Keratinocyte (primary cell): ENCODE measurements at regions not wholly inside any gene's neighbourhood (a gene's known extent, or its start where the extent isn't known, plus 50 kb on each side); places are given as distances from the start of the nearest gene placed in this dataset.

ENCODE experiments used
- DNase-seq: peaks from one replicate; pipeline ENCODE4 v3.0.0-alpha.2; 2011; ENCODE audit warnings: low read depth, missing footprints, low spot score
- FAIRE-seq: peaks from 2 replicates; lab custom pipeline; 2011; peaks lifted over from hg19 to GRCh38; lab: Jason Lieb, UNC
- H2AFZ ChIP-seq: 2 replicates; pipeline ENCODE4 v1.6.0; 2012; ENCODE audit warnings: low read length, control low read depth, inconsistent platforms; ENCODE audit not compliant: control insufficient read depth
- H3K27ac ChIP-seq: 2 replicates; pipeline ENCODE4 v1.5.1; 2011; ENCODE audit warnings: low read length; ENCODE audit not compliant: control insufficient read depth, insufficient read depth
- H3K27me3 ChIP-seq: 3 replicates; pipeline ENCODE4 v1.6.0; 2011; ENCODE audit warnings: low read length; ENCODE audit not compliant: control insufficient read depth, insufficient read depth; ENCODE audit errors: extremely low read depth
- H3K36me3 ChIP-seq, 2 experiments: 2 replicates in 1 of 2; 3 replicates in 1 of 2; pipeline ENCODE4 v1.5.1; 2011; ENCODE audit warnings: low read length in 2 of 2, mild to moderate bottlenecking in 1 of 2; ENCODE audit not compliant: control insufficient read depth in 2 of 2, insufficient read depth in 2 of 2; ENCODE audit errors: extremely low read depth in 1 of 2
- H3K4me1 ChIP-seq: 3 replicates; pipeline ENCODE4 v1.5.1; 2011; ENCODE audit warnings: low read length; ENCODE audit not compliant: control insufficient read depth, insufficient read depth; ENCODE audit errors: extremely low read depth
- H3K4me2 ChIP-seq: 3 replicates; pipeline ENCODE4 v1.6.0; 2011; ENCODE audit warnings: low read depth, low read length; ENCODE audit not compliant: control insufficient read depth, insufficient read depth; ENCODE audit errors: extremely low read depth
- H3K4me3 ChIP-seq, 3 experiments: fragments of 200-600 bp in 1 of 3; sonication (generic) in 1 of 3; 2 replicates in 2 of 3; 3 replicates in 1 of 3; pipeline ENCODE4 v1.5.1; 2011 to 2016; ENCODE audit warnings: low read length in 3 of 3, mild to moderate bottlenecking in 3 of 3, control low read depth in 2 of 3, inconsistent platforms in 1 of 3, low read depth in 1 of 3, mixed read lengths in 1 of 3, mixed run types in 1 of 3, moderate library complexity in 1 of 3; ENCODE audit not compliant: control insufficient read depth in 2 of 3, insufficient read depth in 2 of 3; ENCODE audit errors: extremely low read depth in 1 of 3
- H3K79me2 ChIP-seq: 2 replicates; pipeline ENCODE4 v1.6.0; 2012; ENCODE audit warnings: low read length; ENCODE audit not compliant: control insufficient read depth, insufficient read depth
- H3K9ac ChIP-seq: 3 replicates; pipeline ENCODE4 v1.6.0; 2011; ENCODE audit warnings: low read length; ENCODE audit not compliant: control insufficient read depth, insufficient read depth; ENCODE audit errors: extremely low read depth
- H3K9me1 ChIP-seq: 3 replicates; pipeline ENCODE4 v1.6.0; 2011; ENCODE audit warnings: low read length; ENCODE audit not compliant: control insufficient read depth, insufficient read depth; ENCODE audit errors: extremely low read depth
- H3K9me3 ChIP-seq: 2 replicates; pipeline ENCODE4 v1.5.1; 2012; ENCODE audit warnings: low read depth, low read length; ENCODE audit not compliant: control insufficient read depth
- H4K20me1 ChIP-seq: 3 replicates; pipeline ENCODE4 v1.6.0; 2011; ENCODE audit warnings: low read length; ENCODE audit not compliant: control insufficient read depth, insufficient read depth; ENCODE audit errors: extremely low read depth
- CTCF ChIP-seq, 3 experiments: IDR thresholded peaks in 1 of 3; conservative IDR thresholded peaks in 1 of 3; optimal IDR thresholded peaks in 1 of 3; 2 replicates in 2 of 3; 3 replicates in 1 of 3; pipeline versions ENCODE3 to v1.5.1; 2011; ENCODE audit warnings: low read length in 3 of 3, mild to moderate bottlenecking in 3 of 3, moderate library complexity in 2 of 3, control low read depth in 1 of 3, inconsistent platforms in 1 of 3; ENCODE audit not compliant: insufficient read depth in 2 of 3; ENCODE audit errors: extremely low read depth in 1 of 3
- EZH2 ChIP-seq: IDR thresholded peaks from one replicate; pipeline ENCODE4 v1.6.1; 2012; ENCODE audit warnings: inconsistent platforms, mild to moderate bottlenecking, low read length, moderate library complexity
- dilution Hi-C: fragments of 300-500 bp; cut with MboI; formaldehyde crosslinking; loops from one replicate; pipeline ENCODE4 v1.7.0; 2020; ENCODE audit warnings: low sequenced_read_pairs; ENCODE audit not compliant: extremely low pct_ligation_motif_present

- H3K9ac ChIP-seq, result no peak overlapping the region
- no peaks in the 10 kb centered on the region for H4K20me1 ChIP-seq
- no peak overlapping the region for H3K27ac ChIP-seq
- FAIRE-seq (no peak), DNase-seq (no peak)
- TF ChIP-seq EZH2, result no peak
- TF ChIP-seq CTCF (optimal IDR thresholded peaks at IDR 0.05 in 1 of 3, IDR thresholded peaks at IDR 0.05 in 1 of 3, conservative IDR thresholded peaks at IDR 0.05 in 1 of 3; ENCODE audit: extremely low read depth in 1 of 3, insufficient read depth in 2 of 3, low read length in 3 of 3), result no peak
- H3K27me3 ChIP-seq, result peaks cover 3% of the 10 kb centered on the region
- no peaks in the 10 kb centered on the region for H3K9me3 ChIP-seq
- no peaks in the 10 kb centered on the region for H3K4me1 ChIP-seq
- H3K36me3 ChIP-seq, result no peaks in the 10 kb centered on the region
- no peak overlapping the region for H2AFZ ChIP-seq
- H3K79me2 ChIP-seq, result no peaks in the 10 kb centered on the region
- no peak overlapping the region for H3K4me2 ChIP-seq
- dilution Hi-C loops, result loop anchor here (25.0 kb wide), 1 partner anchor 227 kb away; no protein-coding TSS in a partner anchor
- no peaks in the 10 kb centered on the region for H3K9me1 ChIP-seq
- no peak overlapping the region for H3K4me3 ChIP-seq
Observed at GRCh38 chr10:23538968-23539367, 100.1 kb downstream of the OTUD1 start.

GRCh38 chr10:23540401-23541030, 101.6 kb downstream of the OTUD1 start:
- Histone ChIP-seq H2AFZ (no peak overlapping the region), H3K9me3 (no peaks in the 10 kb centered on the region), H3K9me1 (no peaks in the 10 kb centered on the region), H3K4me2 (no peak overlapping the region), H4K20me1 (no peaks in the 10 kb centered on the region), H3K27me3 (peaks cover 3% of the 10 kb centered on the region), H3K79me2 (no peaks in the 10 kb centered on the region), H3K4me1 (no peaks in the 10 kb centered on the region), H3K27ac (no peak overlapping the region), H3K9ac (no peak overlapping the region), H3K4me3 (no peak overlapping the region), H3K36me3 (no peaks in the 10 kb centered on the region)
- DNase-seq (no peak), FAIRE-seq (no peak)
- TF ChIP-seq EZH2 (no peak), CTCF (optimal IDR thresholded peaks at IDR 0.05 in 1 of 3, IDR thresholded peaks at IDR 0.05 in 1 of 3, conservative IDR thresholded peaks at IDR 0.05 in 1 of 3; ENCODE audit: extremely low read depth in 1 of 3, insufficient read depth in 2 of 3, low read length in 3 of 3) (no peak)
- dilution Hi-C loops, result loop anchor here (25.0 kb wide), 1 partner anchor 228 kb away; no protein-coding TSS in a partner anchor
